Astrocyte (in vitro differentiated cells and primary cell): ENCODE measurements at regions not wholly inside any gene's neighbourhood (a gene's known extent, or its start where the extent isn't known, plus 50 kb on each side); places are given as distances from the start of the nearest gene placed in this dataset.

Experiments
- EZH2 ChIP-seq: IDR thresholded peaks from 2 replicates; pipeline ENCODE4 v1.6.1; 2012; ENCODE audit warnings: mild to moderate bottlenecking, low read length, inconsistent platforms; ENCODE audit not compliant: insufficient read depth
- TF ChIP-seq, protein P1 (sequence below): IDR thresholded peaks from 2 replicates; pipeline ENCODE4 v1.5.1; 2011; ENCODE audit warnings: low read depth, mild to moderate bottlenecking, inconsistent platforms, low read length, moderate library complexity; ENCODE audit not compliant: insufficient read depth

DNA sequence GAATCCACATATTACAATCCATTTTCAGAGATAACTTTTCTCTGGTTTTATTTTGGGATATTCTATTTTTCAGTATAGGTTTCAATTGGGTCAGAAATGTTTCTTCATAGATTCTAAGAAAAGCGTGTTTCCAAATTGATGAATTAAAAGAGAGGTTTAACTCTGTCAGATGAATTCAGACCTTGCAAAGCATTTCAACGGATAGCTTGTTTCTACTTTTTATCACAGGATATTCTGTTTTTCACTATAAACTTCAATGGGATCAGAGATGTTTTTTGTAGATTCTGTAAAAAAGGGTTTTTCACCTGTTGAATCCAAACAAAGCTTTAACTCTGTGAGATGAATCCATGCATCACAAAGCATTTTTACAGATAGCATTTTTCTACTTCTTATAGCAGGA lies 1498.1 kb downstream of the UQCRFS1 start:
- TF ChIP-seq, protein P1, sequence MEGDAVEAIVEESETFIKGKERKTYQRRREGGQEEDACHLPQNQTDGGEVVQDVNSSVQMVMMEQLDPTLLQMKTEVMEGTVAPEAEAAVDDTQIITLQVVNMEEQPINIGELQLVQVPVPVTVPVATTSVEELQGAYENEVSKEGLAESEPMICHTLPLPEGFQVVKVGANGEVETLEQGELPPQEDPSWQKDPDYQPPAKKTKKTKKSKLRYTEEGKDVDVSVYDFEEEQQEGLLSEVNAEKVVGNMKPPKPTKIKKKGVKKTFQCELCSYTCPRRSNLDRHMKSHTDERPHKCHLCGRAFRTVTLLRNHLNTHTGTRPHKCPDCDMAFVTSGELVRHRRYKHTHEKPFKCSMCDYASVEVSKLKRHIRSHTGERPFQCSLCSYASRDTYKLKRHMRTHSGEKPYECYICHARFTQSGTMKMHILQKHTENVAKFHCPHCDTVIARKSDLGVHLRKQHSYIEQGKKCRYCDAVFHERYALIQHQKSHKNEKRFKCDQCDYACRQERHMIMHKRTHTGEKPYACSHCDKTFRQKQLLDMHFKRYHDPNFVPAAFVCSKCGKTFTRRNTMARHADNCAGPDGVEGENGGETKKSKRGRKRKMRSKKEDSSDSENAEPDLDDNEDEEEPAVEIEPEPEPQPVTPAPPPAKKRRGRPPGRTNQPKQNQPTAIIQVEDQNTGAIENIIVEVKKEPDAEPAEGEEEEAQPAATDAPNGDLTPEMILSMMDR: no peak
- no peak for TF ChIP-seq EZH2
